HG02884 (cell line): ENCODE measurements at regions not wholly inside any gene's neighbourhood (a gene's known extent, or its start where the extent isn't known, plus 50 kb on each side); places are given as distances from the start of the nearest gene placed in this dataset.

Experiments used
- ATAC-seq: cut with Tn5 transposase; IDR thresholded peaks from one replicate; pipeline ENCODE4 v1.9.1; 2021; ENCODE audit warnings: mild to moderate bottlenecking, moderate library complexity; ENCODE audit not compliant: unreplicated experiment

DNA sequence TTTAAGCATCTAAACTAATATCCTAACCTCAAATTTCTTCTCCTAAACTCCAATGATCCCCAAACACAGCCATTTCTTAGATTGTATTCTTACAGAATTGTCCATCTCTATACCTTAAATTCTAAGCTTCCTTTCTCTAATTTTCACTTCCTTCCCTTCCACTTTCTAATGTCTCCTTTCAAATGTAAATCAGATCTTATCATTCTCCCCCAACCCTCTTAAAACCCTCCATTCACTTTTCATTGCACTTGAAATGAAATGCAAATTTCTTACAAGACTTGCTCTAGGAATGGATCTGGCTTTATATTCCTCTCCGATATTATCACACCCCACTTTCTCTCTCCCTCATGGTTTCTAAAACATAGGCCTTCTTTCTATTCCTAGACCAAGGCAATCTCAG, 534.6 kb downstream of the LMO4 start:
- no peak for ATAC-seq

- ATAC-seq: peak; percentile 75
These were observed 536.0 kb downstream of the LMO4 start for GRCh38 chr1:87864676-87865075.

GRCh38 chr1:87866416-87866815, 537.7 kb downstream of the LMO4 start:
- no peak for ATAC-seq

GRCh38 chr1:87867626-87868025, 538.9 kb downstream of the LMO4 start:
- no peak for ATAC-seq

GRCh38 chr1:87869567-87869966, 540.9 kb downstream of the LMO4 start:
- no peak for ATAC-seq

DNA sequence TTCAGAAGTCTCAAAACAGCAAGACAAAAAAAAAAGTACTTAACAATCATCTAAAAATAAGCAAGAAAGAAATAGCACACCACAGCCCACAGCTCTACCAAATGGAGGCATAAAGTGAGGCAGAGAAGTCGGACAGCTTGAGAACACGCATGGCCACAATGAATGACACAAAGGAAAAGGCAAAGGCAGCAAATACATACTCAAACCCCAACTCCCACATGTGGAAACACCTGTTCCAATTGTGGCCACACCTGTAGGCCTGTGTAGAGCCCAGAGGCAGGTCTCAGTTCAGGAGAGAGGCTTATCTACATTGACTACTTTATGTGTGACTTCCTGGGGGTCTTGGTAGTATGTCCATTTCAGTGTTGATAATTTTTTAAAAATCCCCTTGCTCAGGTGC, 543.5 kb downstream of the LMO4 start:
- ATAC-seq: peak; percentile 77

GRCh38 chr1:87872692-87873091, 544.0 kb downstream of the LMO4 start:
- ATAC-seq: no peak

- ATAC-seq: no peak
These were observed 550.2 kb downstream of the LMO4 start for GRCh38 chr1:87878873-87879272.

DNA sequence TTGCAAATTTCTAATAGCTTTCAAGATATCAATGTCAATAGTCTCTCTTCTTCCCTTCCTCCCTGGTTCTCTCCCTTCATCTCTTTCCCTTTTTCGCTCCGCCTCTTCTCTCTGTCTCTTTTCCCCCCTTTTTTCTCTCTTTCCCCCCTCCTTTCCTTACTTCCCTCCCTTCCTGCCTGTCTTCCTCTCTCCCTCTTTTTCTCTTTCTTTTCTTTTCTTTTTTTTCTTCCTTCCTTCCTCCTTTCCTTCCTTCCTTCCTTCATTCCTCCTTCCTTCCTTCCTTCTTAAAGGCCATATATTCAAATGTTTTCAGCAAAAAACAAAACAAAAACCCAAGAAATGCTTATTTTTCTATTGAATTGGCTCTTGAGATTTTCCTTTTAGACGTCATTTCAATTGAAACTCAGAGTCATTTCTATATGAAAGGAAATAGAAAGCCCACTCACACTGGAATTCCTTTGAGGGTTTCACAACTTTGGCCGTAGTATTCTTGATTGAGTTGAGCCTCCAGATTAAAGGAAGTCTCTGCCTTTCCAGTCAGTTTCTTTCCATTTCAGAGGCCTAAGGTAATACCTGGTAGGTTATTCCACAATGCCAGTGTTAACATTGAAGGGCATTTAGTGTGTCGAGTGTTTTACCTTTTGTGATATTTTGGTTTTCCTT, 551.5 kb downstream of the LMO4 start:
- no peak for ATAC-seq

DNA sequence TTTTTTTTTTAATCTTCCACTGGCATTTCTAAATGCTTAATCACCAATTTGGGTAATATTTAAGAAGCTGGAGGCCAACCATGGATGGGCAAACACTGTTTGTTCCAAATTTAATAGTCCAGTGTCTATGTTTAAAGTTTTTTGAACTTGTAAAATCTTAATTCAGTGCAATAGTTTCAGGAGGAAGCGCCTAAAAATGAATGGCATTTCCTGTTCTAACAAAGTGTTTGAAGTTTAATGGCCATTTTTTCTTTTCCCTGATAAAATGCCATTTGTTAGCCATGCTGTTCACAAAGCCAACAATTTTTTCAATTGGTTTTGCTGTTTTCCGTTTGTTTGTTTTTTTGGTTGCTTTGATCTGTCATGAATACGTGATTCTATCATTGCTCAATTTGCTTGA, 552.1 kb downstream of the LMO4 start:
- no peak for ATAC-seq

GRCh38 chr1:87883906-87884305, 555.2 kb downstream of the LMO4 start:
- ATAC-seq: no peak

- ATAC-seq: no peak
These were observed 555.9 kb downstream of the LMO4 start for GRCh38 chr1:87884581-87884980.

- ATAC-seq: no peak
These were observed 556.8 kb downstream of the LMO4 start for GRCh38 chr1:87885278-87886025.

- no peak for ATAC-seq
These were observed 558.4 kb downstream of the LMO4 start for GRCh38 chr1:87887100-87887499.

- no peak for ATAC-seq
These were observed 559.8 kb downstream of the LMO4 start for GRCh38 chr1:87888446-87888845.

DNA sequence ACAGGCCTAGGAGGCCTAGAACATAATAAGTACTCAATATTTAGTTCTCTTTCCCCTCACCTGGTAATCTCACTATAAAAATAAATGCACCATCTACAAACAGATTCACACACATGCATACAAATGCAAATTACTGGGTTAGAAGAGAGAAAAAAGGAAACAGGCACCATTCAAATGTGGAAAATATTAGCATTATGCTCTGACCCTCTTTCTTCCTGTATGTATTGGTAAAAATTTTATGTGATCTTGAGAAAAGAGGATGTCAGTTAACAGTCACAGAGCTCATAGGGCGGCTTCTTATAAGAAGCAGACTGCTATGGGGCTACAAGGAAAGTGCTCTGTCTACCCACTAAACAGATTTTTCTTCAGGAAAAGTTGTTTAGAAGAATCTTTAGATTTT, 565.4 kb downstream of the LMO4 start:
- ATAC-seq: no peak

GRCh38 chr1:87897481-87897880, 568.8 kb downstream of the LMO4 start:
- ATAC-seq: no peak

- ATAC-seq: no peak
These were observed 569.8 kb downstream of the LMO4 start for GRCh38 chr1:87898431-87898830.

DNA sequence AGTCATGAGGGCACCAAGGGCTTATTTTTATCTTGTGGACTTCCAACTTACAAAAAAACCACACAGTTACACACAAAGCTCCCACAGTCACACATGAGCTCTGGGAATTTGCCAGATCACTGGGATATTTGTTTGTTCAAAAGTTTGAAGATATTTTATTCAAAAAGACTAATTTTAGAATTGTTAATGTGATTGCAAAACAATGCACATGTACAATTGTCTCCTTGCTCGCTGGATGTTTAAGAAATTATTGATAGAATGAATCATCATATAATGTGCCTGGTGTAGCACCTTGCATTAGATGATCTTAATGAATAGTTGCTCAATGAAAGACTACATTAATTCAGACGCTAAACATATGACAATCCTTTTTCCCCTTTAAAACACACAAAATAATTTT, 570.3 kb downstream of the LMO4 start:
- no peak for ATAC-seq

- no peak for ATAC-seq
These were observed 571.1 kb downstream of the LMO4 start for GRCh38 chr1:87899746-87900145.

DNA sequence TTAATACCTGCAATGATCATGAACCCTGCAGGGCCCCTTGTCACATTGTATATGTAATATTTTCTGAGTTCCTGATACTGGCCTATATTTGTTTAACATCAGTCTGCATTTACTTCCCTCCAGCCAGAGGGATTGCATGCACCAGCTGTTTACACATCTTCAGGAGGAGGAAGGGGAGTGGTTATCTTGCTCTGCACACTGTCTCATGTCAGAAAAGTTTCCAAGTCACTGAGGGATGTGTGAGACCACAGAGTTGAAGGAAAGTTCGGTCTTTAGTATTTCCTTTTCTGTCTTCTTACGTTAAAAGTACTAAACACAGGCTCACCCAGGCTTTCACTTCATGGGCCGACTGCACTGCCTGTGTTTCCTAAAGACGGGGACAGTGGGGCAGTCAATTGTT, 574.1 kb downstream of the LMO4 start:
- ATAC-seq: no peak

GRCh38 chr1:87903242-87903641, 574.6 kb downstream of the LMO4 start:
- no peak for ATAC-seq

GRCh38 chr1:87904651-87905050, 576.0 kb downstream of the LMO4 start:
- no peak for ATAC-seq
